Esophagus muscularis mucosa (tissue), 4 donors: ENCODE measurements at regions not wholly inside any gene's neighbourhood (a gene's known extent, or its start where the extent isn't known, plus 50 kb on each side); places are given as distances from the start of the nearest gene placed in this dataset.

Experiments used
- CTCF ChIP-seq, 3 experiments: fragments of 200-600 bp in 2 of 3; fragments of 450-650 bp in 1 of 3; sonication (generic) in 2 of 3; IDR thresholded peaks; one replicate each; pipeline ENCODE4 v1.5.1; 2017 to 2019; ENCODE audit warnings: antibody characterized with exemption in 3 of 3, mild to moderate bottlenecking in 2 of 3, moderate library complexity in 1 of 3
- EP300 ChIP-seq: sonication (generic); formaldehyde crosslinking; IDR thresholded peaks from one replicate; pipeline ENCODE4 v1.6.1; 2017; ENCODE audit warnings: antibody characterized with exemption
- POLR2A ChIP-seq: fragments of 450-650 bp; IDR thresholded peaks from one replicate; pipeline ENCODE4 v1.6.1; 2017; ENCODE audit warnings: antibody characterized with exemption, moderate library complexity, mild to moderate bottlenecking, low read depth
- POLR2AphosphoS5 ChIP-seq, 2 donors: sonication (generic); formaldehyde crosslinking; IDR thresholded peaks; one replicate each; pipeline ENCODE4 v1.6.1; 2017; ENCODE audit warnings: antibody characterized with exemption in 2 of 2

- TF ChIP-seq POLR2A (no peak), CTCF (IDR thresholded peaks at IDR 0.05) (no peak), POLR2AphosphoS5 (IDR thresholded peaks at IDR 0.05) (no peak), EP300 (no peak)
These were observed 273.7 kb downstream of the SLC6A15 start for GRCh38 chr12:84638811-84639368.
